CD4-positive, alpha-beta T cell (primary cell): ENCODE measurements at regions not wholly inside any gene's neighbourhood (a gene's known extent, or its start where the extent isn't known, plus 50 kb on each side); places are given as distances from the start of the nearest gene placed in this dataset.

Experiments
- ATAC-seq: fragments of 200-7000 bp; cut with Tn5 transposase; one replicate; pipeline ENCODE4 v1.10.0; 2022; ENCODE audit warnings: mild to moderate bottlenecking; ENCODE audit not compliant: poor library complexity
- CTCF ChIA-PET: fragments of 350-600 bp; sonication (Branson Sonifier 250); formaldehyde crosslinking; loops from one replicate; lab custom pipeline; 2021; ENCODE audit warnings: antibody characterized with exemption, inconsistent platforms; lab: Charles Lee
- POLR2A ChIA-PET: fragments of 350-600 bp; sonication (Branson Sonifier 250); formaldehyde crosslinking; loops from one replicate; lab custom pipeline; 2021; ENCODE audit warnings: antibody characterized with exemption, inconsistent platforms; lab: Charles Lee
- DNase-seq, 14 experiments: peaks; one replicate each; pipeline ENCODE4 v3.0.0-alpha.2; 2013 to 2020; ENCODE audit warnings: mixed read lengths in 2 of 14
- H3K27ac ChIP-seq, 2 donors: one replicate each; pipeline versions ENCODE4 v1.5.1 to v1.7.0; 2013; ENCODE audit warnings: low read length in 2 of 2, low read depth in 1 of 2, mild to moderate bottlenecking in 1 of 2
- H3K27me3 ChIP-seq, 2 experiments: 1 replicate in 1 of 2; 2 replicates in 1 of 2; pipeline versions ENCODE4 v1.6.1 to v1.7.0; 2013; ENCODE audit warnings: low read length in 2 of 2, control low read depth in 1 of 2, mild to moderate bottlenecking in 1 of 2, moderate library complexity in 1 of 2; ENCODE audit not compliant: insufficient read depth in 2 of 2, control insufficient read depth in 1 of 2
- H3K36me3 ChIP-seq: one replicate; pipeline ENCODE4 v1.6.1; 2013; ENCODE audit warnings: low read length, control low read depth; ENCODE audit not compliant: insufficient read depth
- H3K4me1 ChIP-seq: one replicate; pipeline ENCODE4 v1.6.1; 2013; ENCODE audit warnings: low read length, control low read depth; ENCODE audit not compliant: insufficient read depth
- H3K4me3 ChIP-seq: one replicate; pipeline ENCODE4 v1.5.1; 2013; ENCODE audit warnings: mild to moderate bottlenecking, low read length, moderate library complexity
- H3K9me3 ChIP-seq, 2 experiments: 1 replicate in 1 of 2; 2 replicates in 1 of 2; pipeline versions ENCODE4 v1.6.1 to v1.7.0; 2013; ENCODE audit warnings: low read length in 2 of 2, mild to moderate bottlenecking in 2 of 2, control low read depth in 1 of 2, moderate library complexity in 1 of 2; ENCODE audit not compliant: control insufficient read depth in 1 of 2, insufficient read depth in 1 of 2
- H3K27ac Mint-ChIP-seq: one replicate; pipeline ENCODE4 v1.8.0; 2020; ENCODE audit warnings: mixed read lengths
- H3K27me3 Mint-ChIP-seq: one replicate; pipeline ENCODE4 v1.8.0; 2021; ENCODE audit warnings: mixed read lengths
- H3K36me3 Mint-ChIP-seq: one replicate; pipeline ENCODE4 v1.8.0; 2021; ENCODE audit warnings: low read depth, mixed read lengths
- H3K4me1 Mint-ChIP-seq: one replicate; pipeline ENCODE4 v1.8.0; 2021; ENCODE audit warnings: low read depth, mixed read lengths
- H3K4me3 Mint-ChIP-seq: one replicate; pipeline ENCODE4 v1.8.0; 2020; ENCODE audit warnings: mild to moderate bottlenecking, mixed read lengths
- H3K9me3 Mint-ChIP-seq: one replicate; pipeline ENCODE4 v1.8.0; 2020; ENCODE audit warnings: mixed read lengths
- CTCF ChIP-seq: fragments of 200-600 bp; IDR thresholded peaks from one replicate; pipeline ENCODE4 v1.8.0; 2022; ENCODE audit warnings: antibody characterized with exemption, mild to moderate bottlenecking
- intact Hi-C, 2 experiments: fragments of 100-400 bp; cut with DNase I in 1 of 2; cut with micrococcal nuclease in 1 of 2; formaldehyde crosslinking; loops; one replicate each; pipeline versions ENCODE4 v1.15.1 to v1.9.0; 2023 to 2025; cut with DNase I, micrococcal nuclease

GRCh38 chr14:76957224-76957891 lies 71.2 kb downstream of the IRF2BPL start:
- peak overlapping the region; percentile 82 for H3K4me3 Mint-ChIP-seq
- H3K27me3 Mint-ChIP-seq: no peaks in the 10 kb centered on the region
- CTCF ChIA-PET: interaction anchor here (0.5 to 2.5 kb wide), 3 partner anchors 10 to 79 kb away, joined by 3 to 9 read pairs (median 3); no protein-coding TSS in a partner anchor
- no peak for TF ChIP-seq CTCF
- DNase-seq: peak in 4 of 14 experiments; percentile 14 to 63 (median 44)
- ATAC-seq: no peak
- peaks cover 77% of the 10 kb centered on the region for H3K4me1 Mint-ChIP-seq
- peak overlapping the region; percentile 92 for H3K27ac Mint-ChIP-seq
- Histone ChIP-seq H3K27ac (peak overlapping the region; percentile 78 to 95), H3K36me3 (no peaks in the 10 kb centered on the region), H3K9me3 (no peaks in the 10 kb centered on the region), H3K4me3 (peak overlapping the region; percentile 52), H3K4me1 (peaks cover 77% of the 10 kb centered on the region), H3K27me3 (no peaks in the 10 kb centered on the region)
- H3K9me3 Mint-ChIP-seq: no peaks in the 10 kb centered on the region
- POLR2A ChIA-PET: interaction anchor here (0.8 to 2.2 kb wide), 5 partner anchors 27 to 85 kb away, joined by 3 to 10 read pairs (median 5); no protein-coding TSS in a partner anchor
- intact Hi-C loops: loop anchor here (2.0 to 10.0 kb wide), 2 partner anchors 45 to 357 kb away; no protein-coding TSS in a partner anchor
- no peaks in the 10 kb centered on the region for H3K36me3 Mint-ChIP-seq

- Mint-ChIP-seq H3K4me1 (peaks cover 69% of the 10 kb centered on the region), H3K27me3 (no peaks in the 10 kb centered on the region), H3K4me3 (peak overlapping the region; percentile 82), H3K9me3 (no peaks in the 10 kb centered on the region), H3K36me3 (no peaks in the 10 kb centered on the region), H3K27ac (peak overlapping the region; percentile 92)
- Histone ChIP-seq H3K4me1 (peaks cover 71% of the 10 kb centered on the region), H3K27ac (peak overlapping the region; percentile 95), H3K27me3 (no peaks in the 10 kb centered on the region), H3K9me3 (no peaks in the 10 kb centered on the region), H3K36me3 (no peaks in the 10 kb centered on the region), H3K4me3 (peak overlapping the region; percentile 52)
- no peak for TF ChIP-seq CTCF
- ChIA-PET CTCF (interaction anchor here (0.9 to 2.6 kb wide), 9 partner anchors 9 to 114 kb away, joined by 3 to 13 read pairs (median 5); no protein-coding TSS in a partner anchor), POLR2A (interaction anchor here (0.6 to 2.2 kb wide), 14 partner anchors 9 to 86 kb away, joined by 3 to 33 read pairs (median 4); partner anchors contain the start of gene IRF2BPL)
- ATAC-seq (peak; percentile 60), DNase-seq (peak; percentile 65 to 97 (median 82))
- intact Hi-C loops: loop anchor here (1.0 to 10.0 kb wide), 5 partner anchors 26 to 358 kb away; partner anchors contain the start of gene IRF2BPL (in 1 of the 2)
Measured at GRCh38 chr14:76956316-76957090, 72.0 kb downstream of the IRF2BPL start.

GRCh38 chr14:76955575-76956315 lies 72.8 kb downstream of the IRF2BPL start:
- ATAC-seq: peak; percentile 56
- Mint-ChIP-seq H3K4me3 (peak overlapping the region; percentile 80), H3K9me3 (no peaks in the 10 kb centered on the region), H3K36me3 (no peaks in the 10 kb centered on the region), H3K4me1 (peaks cover 61% of the 10 kb centered on the region), H3K27ac (peak overlapping the region; percentile 92), H3K27me3 (no peaks in the 10 kb centered on the region)
- Histone ChIP-seq H3K4me3 (peak overlapping the region; percentile 52), H3K4me1 (peaks cover 65% of the 10 kb centered on the region), H3K9me3 (no peaks in the 10 kb centered on the region), H3K36me3 (no peaks in the 10 kb centered on the region), H3K27me3 (no peaks in the 10 kb centered on the region), H3K27ac (peak overlapping the region; percentile 95)
- peak in 13 of 14 experiments; percentile 32 to 90 (median 51) for DNase-seq
- CTCF ChIA-PET: interaction anchor here (0.9 to 2.6 kb wide), 11 partner anchors 9 to 115 kb away, joined by 3 to 13 read pairs (median 4); no protein-coding TSS in a partner anchor
- intact Hi-C loops: loop anchor here (1.0 to 10.0 kb wide), 5 partner anchors 25 to 359 kb away; partner anchors contain the start of gene IRF2BPL (in 1 of the 2)
- POLR2A ChIA-PET: interaction anchor here (0.6 to 2.2 kb wide), 17 partner anchors 8 to 166 kb away, joined by 3 to 33 read pairs (median 5); partner anchors contain the start of gene IRF2BPL
- no peak for TF ChIP-seq CTCF
